Loucy (cell line): ENCODE measurements at regions not wholly inside any gene's neighbourhood (a gene's known extent, or its start where the extent isn't known, plus 50 kb on each side); places are given as distances from the start of the nearest gene placed in this dataset.
"Not testable (repeated sequence)": the region's sequence is repeated elsewhere in the genome, so short reads cannot be mapped to it uniquely, and the experiment has no call there.

Experiments used
- H2AFZ ChIP-seq: fragments of 200-600 bp; sonication (generic); 2 replicates; pipeline ENCODE4 v1.6.0; 2016; ENCODE audit warnings: antibody characterized with exemption, mild to moderate bottlenecking, low read length, moderate library complexity
- H3F3A ChIP-seq: fragments of 200-600 bp; 2 replicates; pipeline ENCODE4 v1.6.0; 2016; ENCODE audit warnings: antibody characterized with exemption, low read depth, mild to moderate bottlenecking
- H3K27me3 ChIP-seq: fragments of 200-600 bp; sonication (generic); 2 replicates; pipeline ENCODE4 v1.6.1; 2014; ENCODE audit warnings: low read length, mild to moderate bottlenecking; ENCODE audit not compliant: insufficient read depth, poor library complexity, severe bottlenecking
- H3K36me3 ChIP-seq: fragments of 200-600 bp; sonication (generic); 2 replicates; pipeline ENCODE4 v1.6.1; 2016; ENCODE audit warnings: low read length; ENCODE audit not compliant: insufficient read depth
- H3K4me1 ChIP-seq: fragments of 200-600 bp; sonication (generic); 2 replicates; pipeline ENCODE4 v1.5.1; 2014; ENCODE audit warnings: low read length, mild to moderate bottlenecking; ENCODE audit not compliant: insufficient read depth, poor library complexity, severe bottlenecking
- H3K4me2 ChIP-seq: fragments of 200-600 bp; sonication (generic); 2 replicates; pipeline ENCODE4 v1.6.0; 2014; ENCODE audit warnings: antibody characterized with exemption, low read length, low read depth, mild to moderate bottlenecking; ENCODE audit not compliant: poor library complexity, severe bottlenecking
- H3K4me3 ChIP-seq: fragments of 200-600 bp; sonication (generic); 2 replicates; pipeline ENCODE4 v1.5.1; 2014; ENCODE audit warnings: low read length, mild to moderate bottlenecking, mixed read lengths; ENCODE audit not compliant: poor library complexity, severe bottlenecking
- H3K79me2 ChIP-seq: fragments of 200-600 bp; sonication (generic); 2 replicates; pipeline ENCODE4 v1.6.1; 2014; ENCODE audit warnings: low read length; ENCODE audit not compliant: insufficient read depth
- H3K9ac ChIP-seq: fragments of 200-600 bp; sonication (generic); 2 replicates; pipeline ENCODE4 v1.6.0; 2014; ENCODE audit warnings: mild to moderate bottlenecking, low read depth, low read length, moderate library complexity; ENCODE audit not compliant: poor library complexity, severe bottlenecking
- H3K9me2 ChIP-seq: fragments of 200-600 bp; sonication (generic); replicated peaks from 2 replicates; pipeline ENCODE4 v1.6.1; 2016; ENCODE audit warnings: low read depth, low read length, mixed read lengths
- H3K9me3 ChIP-seq: fragments of 200-600 bp; sonication (generic); 2 replicates; pipeline ENCODE4 v1.6.1; 2014; ENCODE audit warnings: mild to moderate bottlenecking, antibody characterized with exemption, low read length, low read depth; ENCODE audit not compliant: insufficient read depth
- H4K20me1 ChIP-seq: fragments of 200-600 bp; sonication (generic); 2 replicates; pipeline ENCODE4 v1.6.0; 2014; ENCODE audit warnings: antibody characterized with exemption, low read length, mild to moderate bottlenecking; ENCODE audit not compliant: insufficient read depth, poor library complexity, severe bottlenecking
- CTCF ChIP-seq: fragments of 200-600 bp; sonication (generic); conservative IDR thresholded peaks from 2 replicates; pipeline ENCODE4 v1.5.1; 2014; ENCODE audit warnings: mild to moderate bottlenecking, antibody characterized with exemption, low read length
- EZH2phosphoT487 ChIP-seq: fragments of 200-600 bp; IDR thresholded peaks from 2 replicates; pipeline ENCODE4 v1.6.1; 2018; ENCODE audit warnings: antibody characterized with exemption, mild to moderate bottlenecking, moderate library complexity, borderline replicate concordance

GRCh38 chr3:86378829-86379228, 612.1 kb downstream of the VGLL3 start:
- no peak for TF ChIP-seq CTCF
- TF ChIP-seq EZH2phosphoT487 = no peak
- no peaks in the 10 kb centered on the region for H3K4me1 ChIP-seq
- H2AFZ ChIP-seq = no peak overlapping the region

GRCh38 chr3:86335566-86335965, 655.4 kb downstream of the VGLL3 start:
- not testable (repeated sequence) for H3F3A ChIP-seq, H2AFZ ChIP-seq, H3K36me3 ChIP-seq, H3K27me3 ChIP-seq, H4K20me1 ChIP-seq, H3K4me3 ChIP-seq, H3K9ac ChIP-seq, H3K4me2 ChIP-seq, H3K9me2 ChIP-seq, H3K9me3 ChIP-seq, H3K79me2 ChIP-seq, H3K4me1 ChIP-seq

More at GRCh38 chr3:86378829-86379228, 612.1 kb downstream of the VGLL3 start:
- Histone ChIP-seq H3K9ac (no peak overlapping the region), H4K20me1 (no peaks in the 10 kb centered on the region), H3K4me3 (no peak overlapping the region), H3K27me3 (no peaks in the 10 kb centered on the region), H3K9me3 (no peaks in the 10 kb centered on the region), H3F3A (no peaks in the 10 kb centered on the region), H3K79me2 (no peaks in the 10 kb centered on the region), H3K9me2 (no peaks in the 10 kb centered on the region), H3K36me3 (no peaks in the 10 kb centered on the region), H3K4me2 (no peak overlapping the region)

GRCh38 chr3:86333636-86334035, 657.3 kb downstream of the VGLL3 start:
- Histone ChIP-seq H3K4me1 (no peaks in the 10 kb centered on the region), H3K79me2 (no peaks in the 10 kb centered on the region), H3K4me2 (no peak overlapping the region), H3F3A (no peaks in the 10 kb centered on the region), H3K27me3 (no peaks in the 10 kb centered on the region), H3K9me3 (no peaks in the 10 kb centered on the region), H3K9ac (no peak overlapping the region), H2AFZ (no peak overlapping the region), H3K9me2 (no peaks in the 10 kb centered on the region), H3K4me3 (no peak overlapping the region), H3K36me3 (no peaks in the 10 kb centered on the region), H4K20me1 (no peaks in the 10 kb centered on the region)
- TF ChIP-seq EZH2phosphoT487 = no peak
- TF ChIP-seq CTCF = no peak

GRCh38 chr3:86303935-86304334, 687.0 kb downstream of the VGLL3 start:
- Histone ChIP-seq H3K79me2 (no peaks in the 10 kb centered on the region), H3K9ac (no peak overlapping the region), H3F3A (no peaks in the 10 kb centered on the region), H3K27me3 (no peaks in the 10 kb centered on the region), H3K9me3 (no peaks in the 10 kb centered on the region), H3K4me1 (no peaks in the 10 kb centered on the region), H2AFZ (no peak overlapping the region), H3K4me3 (no peak overlapping the region), H3K4me2 (no peak overlapping the region), H3K9me2 (no peaks in the 10 kb centered on the region), H3K36me3 (no peaks in the 10 kb centered on the region), H4K20me1 (no peaks in the 10 kb centered on the region)
- TF ChIP-seq EZH2phosphoT487 = no peak
